ENCODE measurements at regions not wholly inside any gene's neighbourhood (a gene's known extent, or its start where the extent isn't known, plus 50 kb on each side); places are given as distances from the start of the nearest gene placed in this dataset.
"Not testable (repeated sequence)": the region's sequence is repeated elsewhere in the genome, so short reads cannot be mapped to it uniquely, and the experiment has no call there.

GRCh38 chr17:30644287-30644686 is 167.1 kb downstream of the GOSR1 start:
- not testable (repeated sequence) for DNase-seq (ENCODE audit: extremely low read depth in 1 of 2, low read depth in 1 of 2)

GRCh38 chr17:30641428-30641827 is 164.2 kb downstream of the GOSR1 start:
- DNase-seq (ENCODE audit: extremely low read depth in 1 of 2, low read depth in 1 of 2), result not testable (repeated sequence)

GRCh38 chr17:30639391-30639790 is 162.2 kb downstream of the GOSR1 start:
- not testable (repeated sequence) for DNase-seq (ENCODE audit: extremely low read depth in 1 of 2, low read depth in 1 of 2)

- DNase-seq (ENCODE audit: extremely low read depth in 1 of 2, low read depth in 1 of 2), result not testable (repeated sequence)
These were observed 161.8 kb downstream of the GOSR1 start for GRCh38 chr17:30638968-30639367.

GRCh38 chr17:30631651-30632050 is 154.4 kb downstream of the GOSR1 start:
- not testable (repeated sequence) for DNase-seq (ENCODE audit: extremely low read depth in 1 of 2, low read depth in 1 of 2)

- not testable (repeated sequence) for DNase-seq (ENCODE audit: extremely low read depth in 1 of 2, low read depth in 1 of 2)
These were observed 148.2 kb downstream of the GOSR1 start for GRCh38 chr17:30625380-30625779.

GRCh38 chr17:30624180-30624579 is 147.0 kb downstream of the GOSR1 start:
- DNase-seq (ENCODE audit: extremely low read depth in 1 of 2, low read depth in 1 of 2), result not testable (repeated sequence)

- DNase-seq (ENCODE audit: extremely low read depth in 1 of 2, low read depth in 1 of 2), result not testable (repeated sequence)
These were observed 132.5 kb downstream of the GOSR1 start for GRCh38 chr17:30609682-30610081.

GRCh38 chr17:30605523-30605922 is 128.3 kb downstream of the GOSR1 start:
- DNase-seq (ENCODE audit: extremely low read depth in 1 of 2, low read depth in 1 of 2), result no peak

- DNase-seq (ENCODE audit: extremely low read depth in 1 of 2, low read depth in 1 of 2), result no peak
These were observed 127.8 kb downstream of the GOSR1 start for GRCh38 chr17:30605027-30605426.

- not testable (repeated sequence) for DNase-seq (ENCODE audit: extremely low read depth in 1 of 2, low read depth in 1 of 2)
These were observed 125.2 kb downstream of the GOSR1 start for GRCh38 chr17:30602396-30602795.

GRCh38 chr17:30601984-30602383 is 124.8 kb downstream of the GOSR1 start:
- DNase-seq (ENCODE audit: extremely low read depth in 1 of 2, low read depth in 1 of 2), result not testable (repeated sequence)

GRCh38 chr17:30600830-30601494 is 123.8 kb downstream of the GOSR1 start:
- no peak for DNase-seq (ENCODE audit: extremely low read depth in 1 of 2, low read depth in 1 of 2)

- peak; percentile 54 to 65 for DNase-seq (ENCODE audit: extremely low read depth in 1 of 2, low read depth in 1 of 2)
These were observed 123.0 kb downstream of the GOSR1 start for GRCh38 chr17:30600060-30600829.

- no peak for DNase-seq (ENCODE audit: extremely low read depth in 1 of 2, low read depth in 1 of 2)
These were observed 122.3 kb downstream of the GOSR1 start for GRCh38 chr17:30599428-30600059.

- DNase-seq (ENCODE audit: extremely low read depth in 1 of 2, low read depth in 1 of 2), result no peak
These were observed 120.6 kb downstream of the GOSR1 start for GRCh38 chr17:30597776-30598288.

GRCh38 chr17:30596948-30597775 is 120.0 kb downstream of the GOSR1 start:
- DNase-seq (ENCODE audit: extremely low read depth in 1 of 2, low read depth in 1 of 2), result not testable (repeated sequence)

- DNase-seq (ENCODE audit: extremely low read depth in 1 of 2, low read depth in 1 of 2), result not testable (repeated sequence)
These were observed 117.8 kb downstream of the GOSR1 start for GRCh38 chr17:30594953-30595371.

- no peak for DNase-seq (ENCODE audit: extremely low read depth in 1 of 2, low read depth in 1 of 2)
These were observed 117.2 kb downstream of the GOSR1 start for GRCh38 chr17:30594223-30594952.

Data from stimulated activated CD8-positive, alpha-beta memory T cell treated with anti-CD3 and anti-CD28 coated beads, Interleukin-7, amount 100 ng/mL, for 48 hours (primary cell).